GM12864 (cell line): ENCODE measurements at regions not wholly inside any gene's neighbourhood (a gene's known extent, or its start where the extent isn't known, plus 50 kb on each side); places are given as distances from the start of the nearest gene placed in this dataset.

Experiments
- DNase-seq: peaks from one replicate; pipeline ENCODE4 v3.0.0-alpha.2; 2011; ENCODE audit warnings: low read depth
- H3K4me3 ChIP-seq: 2 replicates; pipeline ENCODE4 v1.5.1; 2011; ENCODE audit warnings: mild to moderate bottlenecking, low read depth, low read length, control low read depth
- TF ChIP-seq, protein P1 (sequence below): IDR thresholded peaks from 2 replicates; pipeline ENCODE4 v1.5.1; 2011; ENCODE audit warnings: low read depth, mild to moderate bottlenecking, moderate library complexity, low read length, control low read depth, inconsistent platforms; ENCODE audit errors: missing control alignments

GRCh38 chr13:58024103-58024502, 392.6 kb downstream of the PCDH17 start:
- TF ChIP-seq, protein P1, sequence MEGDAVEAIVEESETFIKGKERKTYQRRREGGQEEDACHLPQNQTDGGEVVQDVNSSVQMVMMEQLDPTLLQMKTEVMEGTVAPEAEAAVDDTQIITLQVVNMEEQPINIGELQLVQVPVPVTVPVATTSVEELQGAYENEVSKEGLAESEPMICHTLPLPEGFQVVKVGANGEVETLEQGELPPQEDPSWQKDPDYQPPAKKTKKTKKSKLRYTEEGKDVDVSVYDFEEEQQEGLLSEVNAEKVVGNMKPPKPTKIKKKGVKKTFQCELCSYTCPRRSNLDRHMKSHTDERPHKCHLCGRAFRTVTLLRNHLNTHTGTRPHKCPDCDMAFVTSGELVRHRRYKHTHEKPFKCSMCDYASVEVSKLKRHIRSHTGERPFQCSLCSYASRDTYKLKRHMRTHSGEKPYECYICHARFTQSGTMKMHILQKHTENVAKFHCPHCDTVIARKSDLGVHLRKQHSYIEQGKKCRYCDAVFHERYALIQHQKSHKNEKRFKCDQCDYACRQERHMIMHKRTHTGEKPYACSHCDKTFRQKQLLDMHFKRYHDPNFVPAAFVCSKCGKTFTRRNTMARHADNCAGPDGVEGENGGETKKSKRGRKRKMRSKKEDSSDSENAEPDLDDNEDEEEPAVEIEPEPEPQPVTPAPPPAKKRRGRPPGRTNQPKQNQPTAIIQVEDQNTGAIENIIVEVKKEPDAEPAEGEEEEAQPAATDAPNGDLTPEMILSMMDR: no peak
- no peak overlapping the region for H3K4me3 ChIP-seq
- no peak for DNase-seq

DNA sequence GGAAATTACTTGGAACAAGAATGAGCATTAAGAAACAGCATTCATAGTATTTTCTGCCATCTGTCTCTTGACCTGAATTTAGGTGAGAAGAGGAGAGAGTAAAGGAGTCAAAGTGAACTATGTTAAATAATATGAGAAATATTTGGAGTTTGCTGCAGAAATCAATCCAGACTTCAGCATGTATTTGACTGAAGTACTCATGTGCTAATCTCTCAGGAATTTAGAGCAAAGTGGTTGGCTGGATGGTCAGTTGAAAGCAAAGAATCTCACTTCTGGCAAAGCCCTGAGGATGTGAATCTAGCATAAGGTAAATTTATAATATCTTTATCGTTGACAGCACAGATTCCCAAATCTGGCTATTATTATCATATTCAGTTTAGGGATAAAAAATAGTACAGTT, 394.3 kb downstream of the PCDH17 start:
- TF ChIP-seq, protein P1: no peak
- H3K4me3 ChIP-seq: no peak overlapping the region
- no peak for DNase-seq

GRCh38 chr13:58032676-58033460, 401.3 kb downstream of the PCDH17 start:
- no peak overlapping the region for H3K4me3 ChIP-seq
- TF ChIP-seq, protein P1: no peak
- no peak for DNase-seq

DNA sequence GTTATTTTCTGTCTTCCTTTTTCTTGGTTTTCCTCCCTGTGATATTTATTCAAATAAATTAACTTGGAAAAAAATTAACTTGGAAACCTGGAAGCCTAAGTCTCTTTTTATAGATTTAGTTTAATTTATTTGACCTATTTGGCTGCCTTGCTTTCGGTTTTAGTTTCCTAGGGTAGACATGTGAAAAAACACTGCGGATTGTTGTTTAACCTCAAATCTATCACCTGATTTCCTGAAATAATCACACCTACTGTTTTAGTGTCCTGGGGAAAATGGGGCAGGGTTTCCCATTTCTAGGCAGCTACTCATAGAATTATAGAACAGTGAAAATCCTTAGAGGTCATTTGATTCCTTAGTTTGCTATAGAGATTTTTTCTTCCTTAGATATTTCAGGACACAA, 412.4 kb downstream of the PCDH17 start:
- no peak for DNase-seq
- no peak overlapping the region for H3K4me3 ChIP-seq
- TF ChIP-seq, protein P1: no peak

DNA sequence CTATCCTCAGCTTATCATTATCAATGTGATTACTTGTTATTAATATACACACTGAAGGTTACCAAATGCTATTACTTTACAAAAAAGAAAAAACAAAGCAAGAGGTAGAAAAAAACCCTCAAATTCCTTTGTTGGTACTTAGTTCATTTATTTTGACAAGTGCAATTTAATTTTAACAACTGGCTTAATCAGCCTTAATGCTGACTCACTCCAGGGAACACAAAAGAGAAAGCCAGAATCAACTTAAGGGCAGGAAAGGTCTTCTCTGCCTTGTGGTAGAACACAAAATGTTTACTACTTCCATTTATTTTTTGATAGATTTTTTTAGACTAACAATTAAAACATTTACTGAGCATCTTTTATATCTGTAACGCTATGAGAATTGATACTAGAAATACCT, 417.1 kb downstream of the PCDH17 start:
- TF ChIP-seq, protein P1: no peak
- no peak overlapping the region for H3K4me3 ChIP-seq
- no peak for DNase-seq

DNA sequence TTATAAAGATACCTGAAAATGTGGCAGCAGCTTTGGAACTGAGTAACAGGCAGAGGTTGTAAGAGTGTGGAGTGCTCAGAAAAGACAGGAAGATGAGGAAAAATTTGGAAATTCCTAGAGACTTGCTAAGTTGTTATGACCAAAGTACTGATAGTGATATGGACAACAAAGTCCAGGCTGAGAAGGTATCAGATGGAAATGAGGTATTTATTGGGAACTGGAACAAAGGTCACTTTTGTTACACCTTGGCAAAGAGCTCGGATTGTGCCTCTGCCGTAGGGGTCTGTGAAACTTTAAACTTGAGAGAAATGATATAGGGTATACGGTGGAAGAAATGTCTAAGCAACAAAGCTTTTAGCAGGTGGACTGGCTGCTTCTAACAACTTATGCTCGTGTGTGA, 419.9 kb downstream of the PCDH17 start:
- H3K4me3 ChIP-seq: no peak overlapping the region
- TF ChIP-seq, protein P1: no peak
- no peak for DNase-seq

DNA sequence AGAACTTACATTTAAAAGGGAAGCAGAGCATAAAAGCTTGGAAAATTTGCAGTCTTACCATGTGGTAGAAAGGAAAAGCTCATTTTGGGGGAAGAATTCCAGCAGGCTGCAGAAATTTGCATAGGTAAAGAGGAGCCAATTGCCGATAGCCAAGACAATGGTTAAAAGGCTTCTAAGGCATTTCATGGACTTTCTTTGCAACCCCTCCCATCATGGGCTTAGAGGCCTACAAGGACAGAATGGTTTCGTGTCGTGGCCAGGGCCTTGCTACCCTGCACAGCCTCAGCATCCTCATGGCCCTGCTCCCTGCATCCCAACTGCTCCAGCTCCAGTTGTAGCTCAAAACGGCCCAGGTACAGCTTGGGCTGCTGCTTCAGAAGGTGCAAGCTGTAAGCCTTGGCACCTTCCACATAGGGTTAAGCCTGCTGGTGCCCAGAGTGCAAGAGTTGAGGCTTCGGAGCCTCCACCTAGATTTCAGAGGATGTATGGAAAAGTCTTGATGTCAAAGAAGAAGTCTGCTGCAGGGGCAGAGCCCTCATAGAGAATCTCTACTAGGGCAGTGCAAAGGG, 420.3 kb downstream of the PCDH17 start:
- no peak overlapping the region for H3K4me3 ChIP-seq
- TF ChIP-seq, protein P1: no peak
- no peak for DNase-seq
